K562 (cell line): ENCODE measurements at regions not wholly inside any gene's neighbourhood (a gene's known extent, or its start where the extent isn't known, plus 50 kb on each side); places are given as distances from the start of the nearest gene placed in this dataset.

ENCODE experiments used
- CHD2 ChIP-seq: IDR thresholded peaks from 2 replicates; pipeline ENCODE4 v1.6.1; 2011; ENCODE audit warnings: low read depth, low read length
- FOXA3 ChIP-seq, 2 experiments: fragments of 450-650 bp in 1 of 2; sonication (generic) in 1 of 2; formaldehyde crosslinking; IDR thresholded peaks in 1 of 2; conservative IDR thresholded peaks in 1 of 2; 2 replicates each; pipeline versions ENCODE4 v1.4.0 to v1.8.0; 2020 to 2022; ENCODE audit warnings: mild to moderate bottlenecking in 2 of 2, missing genetic modification reagents in 1 of 2
- SMAD4 ChIP-seq: fragments of 250-450 bp; sonication (Bioruptor Pico); conservative IDR thresholded peaks from 2 replicates; pipeline ENCODE4 v1.8.0; 2021; ENCODE audit warnings: inconsistent platforms, mild to moderate bottlenecking, moderate library complexity
- SPI1 ChIP-seq: IDR thresholded peaks from 2 replicates; pipeline ENCODE4 v1.6.1; 2011; ENCODE audit warnings: low read depth, low read length, control low read depth, borderline replicate concordance
- ZNF165 ChIP-seq: fragments of 250-450 bp; sonication (Bioruptor Pico); IDR thresholded peaks from 2 replicates; pipeline ENCODE4 v1.4.0; 2020; ENCODE audit warnings: borderline replicate concordance
- ZNF253 ChIP-seq: fragments of 250-450 bp; sonication (Bioruptor Pico); conservative IDR thresholded peaks from 2 replicates; pipeline ENCODE4 v1.6.1; 2021; ENCODE audit warnings: mild to moderate bottlenecking
- ZNF316 ChIP-seq: fragments of 450-650 bp; IDR thresholded peaks from 2 replicates; pipeline ENCODE4 v1.6.1; 2016
- ZNF695 ChIP-seq: fragments of 450-650 bp; formaldehyde crosslinking; IDR thresholded peaks from 2 replicates; pipeline ENCODE4 v1.4.0; 2020; ENCODE audit warnings: mild to moderate bottlenecking, moderate library complexity
- TF ChIP-seq, protein P1 (sequence below): fragments of 450-650 bp; IDR thresholded peaks from 2 replicates; pipeline ENCODE4 v1.6.1; 2016; ENCODE audit warnings: mild to moderate bottlenecking, moderate library complexity
- TF ChIP-seq, protein P2 (sequence below): fragments of 450-650 bp; IDR thresholded peaks from 2 replicates; pipeline ENCODE4 v1.6.1; 2017; ENCODE audit warnings: antibody characterized with exemption, mild to moderate bottlenecking
- TF ChIP-seq, protein P3 (sequence below): fragments of 250-450 bp; sonication (Bioruptor Pico); IDR thresholded peaks from 2 replicates; pipeline ENCODE4 v1.4.0; 2020; ENCODE audit warnings: mild to moderate bottlenecking, moderate library complexity

DNA sequence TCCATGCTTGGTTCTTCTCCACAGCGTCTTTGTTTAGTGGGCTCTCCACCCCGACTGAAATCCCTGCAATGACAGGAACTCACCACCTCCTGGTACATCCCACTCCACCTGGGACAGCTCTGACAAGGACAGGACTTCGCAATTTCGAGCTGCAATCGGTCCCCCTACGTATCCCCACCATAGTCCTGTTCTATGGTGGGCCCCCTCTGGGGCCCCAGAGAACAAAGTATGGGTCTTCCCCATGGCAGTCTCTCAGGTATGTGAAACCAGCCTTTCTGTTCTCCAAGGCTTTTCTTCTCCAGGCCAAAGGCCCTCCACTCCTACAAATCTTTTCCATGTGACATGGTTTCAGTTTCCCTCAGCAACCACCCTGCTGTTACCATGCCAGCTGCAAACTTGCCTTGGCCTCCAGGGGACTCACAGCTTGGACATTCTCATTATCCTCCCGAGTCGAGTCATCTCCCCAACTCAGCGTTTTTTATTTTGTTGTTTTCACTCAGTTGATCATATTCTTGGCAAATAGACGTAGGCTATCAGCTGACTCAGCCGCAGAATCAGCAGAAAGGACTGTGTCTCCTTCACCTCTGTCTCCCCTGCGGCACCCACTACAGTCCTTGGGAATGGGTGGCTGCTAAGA lies 233.3 kb downstream of the OPA1 start (continued):
- TF ChIP-seq, protein P1, sequence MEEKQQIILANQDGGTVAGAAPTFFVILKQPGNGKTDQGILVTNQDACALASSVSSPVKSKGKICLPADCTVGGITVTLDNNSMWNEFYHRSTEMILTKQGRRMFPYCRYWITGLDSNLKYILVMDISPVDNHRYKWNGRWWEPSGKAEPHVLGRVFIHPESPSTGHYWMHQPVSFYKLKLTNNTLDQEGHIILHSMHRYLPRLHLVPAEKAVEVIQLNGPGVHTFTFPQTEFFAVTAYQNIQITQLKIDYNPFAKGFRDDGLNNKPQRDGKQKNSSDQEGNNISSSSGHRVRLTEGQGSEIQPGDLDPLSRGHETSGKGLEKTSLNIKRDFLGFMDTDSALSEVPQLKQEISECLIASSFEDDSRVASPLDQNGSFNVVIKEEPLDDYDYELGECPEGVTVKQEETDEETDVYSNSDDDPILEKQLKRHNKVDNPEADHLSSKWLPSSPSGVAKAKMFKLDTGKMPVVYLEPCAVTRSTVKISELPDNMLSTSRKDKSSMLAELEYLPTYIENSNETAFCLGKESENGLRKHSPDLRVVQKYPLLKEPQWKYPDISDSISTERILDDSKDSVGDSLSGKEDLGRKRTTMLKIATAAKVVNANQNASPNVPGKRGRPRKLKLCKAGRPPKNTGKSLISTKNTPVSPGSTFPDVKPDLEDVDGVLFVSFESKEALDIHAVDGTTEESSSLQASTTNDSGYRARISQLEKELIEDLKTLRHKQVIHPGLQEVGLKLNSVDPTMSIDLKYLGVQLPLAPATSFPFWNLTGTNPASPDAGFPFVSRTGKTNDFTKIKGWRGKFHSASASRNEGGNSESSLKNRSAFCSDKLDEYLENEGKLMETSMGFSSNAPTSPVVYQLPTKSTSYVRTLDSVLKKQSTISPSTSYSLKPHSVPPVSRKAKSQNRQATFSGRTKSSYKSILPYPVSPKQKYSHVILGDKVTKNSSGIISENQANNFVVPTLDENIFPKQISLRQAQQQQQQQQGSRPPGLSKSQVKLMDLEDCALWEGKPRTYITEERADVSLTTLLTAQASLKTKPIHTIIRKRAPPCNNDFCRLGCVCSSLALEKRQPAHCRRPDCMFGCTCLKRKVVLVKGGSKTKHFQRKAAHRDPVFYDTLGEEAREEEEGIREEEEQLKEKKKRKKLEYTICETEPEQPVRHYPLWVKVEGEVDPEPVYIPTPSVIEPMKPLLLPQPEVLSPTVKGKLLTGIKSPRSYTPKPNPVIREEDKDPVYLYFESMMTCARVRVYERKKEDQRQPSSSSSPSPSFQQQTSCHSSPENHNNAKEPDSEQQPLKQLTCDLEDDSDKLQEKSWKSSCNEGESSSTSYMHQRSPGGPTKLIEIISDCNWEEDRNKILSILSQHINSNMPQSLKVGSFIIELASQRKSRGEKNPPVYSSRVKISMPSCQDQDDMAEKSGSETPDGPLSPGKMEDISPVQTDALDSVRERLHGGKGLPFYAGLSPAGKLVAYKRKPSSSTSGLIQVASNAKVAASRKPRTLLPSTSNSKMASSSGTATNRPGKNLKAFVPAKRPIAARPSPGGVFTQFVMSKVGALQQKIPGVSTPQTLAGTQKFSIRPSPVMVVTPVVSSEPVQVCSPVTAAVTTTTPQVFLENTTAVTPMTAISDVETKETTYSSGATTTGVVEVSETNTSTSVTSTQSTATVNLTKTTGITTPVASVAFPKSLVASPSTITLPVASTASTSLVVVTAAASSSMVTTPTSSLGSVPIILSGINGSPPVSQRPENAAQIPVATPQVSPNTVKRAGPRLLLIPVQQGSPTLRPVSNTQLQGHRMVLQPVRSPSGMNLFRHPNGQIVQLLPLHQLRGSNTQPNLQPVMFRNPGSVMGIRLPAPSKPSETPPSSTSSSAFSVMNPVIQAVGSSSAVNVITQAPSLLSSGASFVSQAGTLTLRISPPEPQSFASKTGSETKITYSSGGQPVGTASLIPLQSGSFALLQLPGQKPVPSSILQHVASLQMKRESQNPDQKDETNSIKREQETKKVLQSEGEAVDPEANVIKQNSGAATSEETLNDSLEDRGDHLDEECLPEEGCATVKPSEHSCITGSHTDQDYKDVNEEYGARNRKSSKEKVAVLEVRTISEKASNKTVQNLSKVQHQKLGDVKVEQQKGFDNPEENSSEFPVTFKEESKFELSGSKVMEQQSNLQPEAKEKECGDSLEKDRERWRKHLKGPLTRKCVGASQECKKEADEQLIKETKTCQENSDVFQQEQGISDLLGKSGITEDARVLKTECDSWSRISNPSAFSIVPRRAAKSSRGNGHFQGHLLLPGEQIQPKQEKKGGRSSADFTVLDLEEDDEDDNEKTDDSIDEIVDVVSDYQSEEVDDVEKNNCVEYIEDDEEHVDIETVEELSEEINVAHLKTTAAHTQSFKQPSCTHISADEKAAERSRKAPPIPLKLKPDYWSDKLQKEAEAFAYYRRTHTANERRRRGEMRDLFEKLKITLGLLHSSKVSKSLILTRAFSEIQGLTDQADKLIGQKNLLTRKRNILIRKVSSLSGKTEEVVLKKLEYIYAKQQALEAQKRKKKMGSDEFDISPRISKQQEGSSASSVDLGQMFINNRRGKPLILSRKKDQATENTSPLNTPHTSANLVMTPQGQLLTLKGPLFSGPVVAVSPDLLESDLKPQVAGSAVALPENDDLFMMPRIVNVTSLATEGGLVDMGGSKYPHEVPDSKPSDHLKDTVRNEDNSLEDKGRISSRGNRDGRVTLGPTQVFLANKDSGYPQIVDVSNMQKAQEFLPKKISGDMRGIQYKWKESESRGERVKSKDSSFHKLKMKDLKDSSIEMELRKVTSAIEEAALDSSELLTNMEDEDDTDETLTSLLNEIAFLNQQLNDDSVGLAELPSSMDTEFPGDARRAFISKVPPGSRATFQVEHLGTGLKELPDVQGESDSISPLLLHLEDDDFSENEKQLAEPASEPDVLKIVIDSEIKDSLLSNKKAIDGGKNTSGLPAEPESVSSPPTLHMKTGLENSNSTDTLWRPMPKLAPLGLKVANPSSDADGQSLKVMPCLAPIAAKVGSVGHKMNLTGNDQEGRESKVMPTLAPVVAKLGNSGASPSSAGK = peak; percentile 17; the same call in 1 of the 2 replicates
- TF ChIP-seq FOXA3 (CRISPR knock-in tag; conservative IDR thresholded peaks at IDR 0.05 in 1 of 2, IDR thresholded peaks at IDR 0.05 in 1 of 2) (no peak), SPI1 (no peak), SMAD4 (0 out of 2 replicates have a peak, but pooled peaks have one; percentile 9), ZNF165 (CRISPR knock-in tag) (no peak), CHD2 (no peak), ZNF695 (CRISPR knock-in tag) (no peak), ZNF316 (peak; percentile 95), ZNF253 (no peak)
- TF ChIP-seq, protein P2, sequence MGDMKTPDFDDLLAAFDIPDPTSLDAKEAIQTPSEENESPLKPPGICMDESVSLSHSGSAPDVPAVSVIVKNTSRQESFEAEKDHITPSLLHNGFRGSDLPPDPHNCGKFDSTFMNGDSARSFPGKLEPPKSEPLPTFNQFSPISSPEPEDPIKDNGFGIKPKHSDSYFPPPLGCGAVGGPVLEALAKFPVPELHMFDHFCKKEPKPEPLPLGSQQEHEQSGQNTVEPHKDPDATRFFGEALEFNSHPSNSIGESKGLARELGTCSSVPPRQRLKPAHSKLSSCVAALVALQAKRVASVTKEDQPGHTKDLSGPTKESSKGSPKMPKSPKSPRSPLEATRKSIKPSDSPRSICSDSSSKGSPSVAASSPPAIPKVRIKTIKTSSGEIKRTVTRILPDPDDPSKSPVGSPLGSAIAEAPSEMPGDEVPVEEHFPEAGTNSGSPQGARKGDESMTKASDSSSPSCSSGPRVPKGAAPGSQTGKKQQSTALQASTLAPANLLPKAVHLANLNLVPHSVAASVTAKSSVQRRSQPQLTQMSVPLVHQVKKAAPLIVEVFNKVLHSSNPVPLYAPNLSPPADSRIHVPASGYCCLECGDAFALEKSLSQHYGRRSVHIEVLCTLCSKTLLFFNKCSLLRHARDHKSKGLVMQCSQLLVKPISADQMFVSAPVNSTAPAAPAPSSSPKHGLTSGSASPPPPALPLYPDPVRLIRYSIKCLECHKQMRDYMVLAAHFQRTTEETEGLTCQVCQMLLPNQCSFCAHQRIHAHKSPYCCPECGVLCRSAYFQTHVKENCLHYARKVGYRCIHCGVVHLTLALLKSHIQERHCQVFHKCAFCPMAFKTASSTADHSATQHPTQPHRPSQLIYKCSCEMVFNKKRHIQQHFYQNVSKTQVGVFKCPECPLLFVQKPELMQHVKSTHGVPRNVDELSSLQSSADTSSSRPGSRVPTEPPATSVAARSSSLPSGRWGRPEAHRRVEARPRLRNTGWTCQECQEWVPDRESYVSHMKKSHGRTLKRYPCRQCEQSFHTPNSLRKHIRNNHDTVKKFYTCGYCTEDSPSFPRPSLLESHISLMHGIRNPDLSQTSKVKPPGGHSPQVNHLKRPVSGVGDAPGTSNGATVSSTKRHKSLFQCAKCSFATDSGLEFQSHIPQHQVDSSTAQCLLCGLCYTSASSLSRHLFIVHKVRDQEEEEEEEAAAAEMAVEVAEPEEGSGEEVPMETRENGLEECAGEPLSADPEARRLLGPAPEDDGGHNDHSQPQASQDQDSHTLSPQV = no peak; the same call in none of the 2 replicates
- TF ChIP-seq, protein P3, sequence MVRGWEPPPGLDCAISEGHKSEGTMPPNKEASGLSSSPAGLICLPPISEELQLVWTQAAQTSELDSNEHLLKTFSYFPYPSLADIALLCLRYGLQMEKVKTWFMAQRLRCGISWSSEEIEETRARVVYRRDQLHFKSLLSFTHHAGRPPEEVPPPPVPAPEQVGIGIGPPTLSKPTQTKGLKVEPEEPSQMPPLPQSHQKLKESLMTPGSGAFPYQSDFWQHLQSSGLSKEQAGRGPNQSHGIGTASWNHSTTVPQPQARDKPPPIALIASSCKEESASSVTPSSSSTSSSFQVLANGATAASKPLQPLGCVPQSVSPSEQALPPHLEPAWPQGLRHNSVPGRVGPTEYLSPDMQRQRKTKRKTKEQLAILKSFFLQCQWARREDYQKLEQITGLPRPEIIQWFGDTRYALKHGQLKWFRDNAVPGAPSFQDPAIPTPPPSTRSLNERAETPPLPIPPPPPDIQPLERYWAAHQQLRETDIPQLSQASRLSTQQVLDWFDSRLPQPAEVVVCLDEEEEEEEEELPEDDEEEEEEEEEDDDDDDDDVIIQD (CRISPR knock-in tag) = no peak
